ENCODE measurements at regions not wholly inside any gene's neighbourhood (a gene's known extent, or its start where the extent isn't known, plus 50 kb on each side); places are given as distances from the start of the nearest gene placed in this dataset.
"Not testable (repeated sequence)": the region's sequence is repeated elsewhere in the genome, so short reads cannot be mapped to it uniquely, and the experiment has no call there.

- ATAC-seq = no peak
Observed at GRCh38 chr6:119865466-119866350, 516.1 kb upstream of the MAN1A1 start.

- ATAC-seq = no peak
Observed at GRCh38 chr6:119862719-119863118, 513.2 kb upstream of the MAN1A1 start.

GRCh38 chr6:119858901-119859300, 509.3 kb upstream of the MAN1A1 start:
- no peak for ATAC-seq

- ATAC-seq = peak; percentile 92 to 94
Observed at GRCh38 chr6:119856136-119856535, 506.6 kb upstream of the MAN1A1 start.

GRCh38 chr6:119848696-119849095, 499.1 kb upstream of the MAN1A1 start:
- no peak for ATAC-seq

- no peak for ATAC-seq
Observed at GRCh38 chr6:119845161-119845560, 495.6 kb upstream of the MAN1A1 start.

GRCh38 chr6:119844387-119844786, 494.8 kb upstream of the MAN1A1 start:
- no peak for ATAC-seq

GRCh38 chr6:119842191-119842590, 492.6 kb upstream of the MAN1A1 start:
- no peak for ATAC-seq

- no peak for ATAC-seq
Observed at GRCh38 chr6:119838043-119838442, 488.5 kb upstream of the MAN1A1 start.

- no peak for ATAC-seq
Observed at GRCh38 chr6:119834418-119834817, 484.9 kb upstream of the MAN1A1 start.

GRCh38 chr6:119832411-119832810, 482.9 kb upstream of the MAN1A1 start:
- no peak for ATAC-seq

GRCh38 chr6:119830494-119831295, 481.1 kb upstream of the MAN1A1 start:
- ATAC-seq = no peak

GRCh38 chr6:119830069-119830468, 480.5 kb upstream of the MAN1A1 start:
- no peak for ATAC-seq

GRCh38 chr6:119829499-119829898, 479.9 kb upstream of the MAN1A1 start:
- not testable (repeated sequence) for ATAC-seq

- no peak for ATAC-seq
Observed at GRCh38 chr6:119829006-119829405, 479.4 kb upstream of the MAN1A1 start.

- no peak for ATAC-seq
Observed at GRCh38 chr6:119821380-119821779, 471.8 kb upstream of the MAN1A1 start.

GRCh38 chr6:119818876-119819275, 469.3 kb upstream of the MAN1A1 start:
- no peak for ATAC-seq

- no peak for ATAC-seq
Observed at GRCh38 chr6:119814609-119815400, 465.2 kb upstream of the MAN1A1 start.

GRCh38 chr6:119802464-119802863, 452.9 kb upstream of the MAN1A1 start:
- ATAC-seq = no peak

- ATAC-seq = no peak
Observed at GRCh38 chr6:119801056-119801455, 451.5 kb upstream of the MAN1A1 start.

GRCh38 chr6:119800526-119800925, 451.0 kb upstream of the MAN1A1 start:
- no peak for ATAC-seq

GRCh38 chr6:119799596-119800509, 450.3 kb upstream of the MAN1A1 start:
- ATAC-seq = no peak

Data from activated CD4-positive, CD25-positive, alpha-beta regulatory T cell treated with anti-CD3 and anti-CD28 coated beads, Interleukin-2, amount 50 U/mL, for 24 hours (primary cell).